CD4-positive, alpha-beta T cell treated with Interleukin-6 for 4 hours (primary cell): ENCODE measurements at regions not wholly inside any gene's neighbourhood (a gene's known extent, or its start where the extent isn't known, plus 50 kb on each side); places are given as distances from the start of the nearest gene placed in this dataset.

Experiments used
- DNase-seq: peaks from one replicate; pipeline ENCODE4 v3.0.0-alpha.2; 2020; ENCODE audit warnings: mixed read lengths

- DNase-seq = no peak
Observed at GRCh38 chr11:10618490-10618889, 50.0 kb upstream of the LYVE1 start.
